ENCODE measurements at regions not wholly inside any gene's neighbourhood (a gene's known extent, or its start where the extent isn't known, plus 50 kb on each side); places are given as distances from the start of the nearest gene placed in this dataset.

GRCh38 chrX:22349116-22349515 is 76.4 kb downstream of the CBLL2 start:
- Histone ChIP-seq H3K4me1 (ENCODE audit: control insufficient read depth, insufficient read depth, low read length) (no peaks in the 10 kb centered on the region), H3K4me3 (ENCODE audit: low read depth, low read length) (no peak overlapping the region), H3K36me3 (ENCODE audit: control insufficient read depth in 2 of 2, insufficient read depth in 1 of 2, low read length in 2 of 2) (no peaks in the 10 kb centered on the region), H3K27ac (ENCODE audit: extremely low read depth, low read depth, low read length) (no peak overlapping the region), H3K9me3 (ENCODE audit: control insufficient read depth, insufficient read depth, low read depth, low read length) (no peaks in the 10 kb centered on the region)
- no peak for TF ChIP-seq ZNF169 (tag by site-specific recombination; IDR thresholded peaks at IDR 0.05)
- no peak for TF ChIP-seq ZNF341 (tag by site-specific recombination; IDR thresholded peaks at IDR 0.05; ENCODE audit: low read depth)
- TF ChIP-seq SALL2 (tag by site-specific recombination; IDR thresholded peaks at IDR 0.05; ENCODE audit: borderline replicate concordance), result no peak
- no peak for TF ChIP-seq ZNF148 (tag by site-specific recombination; IDR thresholded peaks at IDR 0.05; ENCODE audit: borderline replicate concordance)
- no peak for TF ChIP-seq ZFP37 (tag by site-specific recombination; IDR thresholded peaks at IDR 0.05)
- no peak for TF ChIP-seq ZNF560 (tag by site-specific recombination; IDR thresholded peaks at IDR 0.05; ENCODE audit: borderline replicate concordance)
- no peak for TF ChIP-seq TRIM28 (IDR thresholded peaks at IDR 0.05; ENCODE audit: borderline replicate concordance, low read length)
- TF ChIP-seq ZNF2 (tag by site-specific recombination; IDR thresholded peaks at IDR 0.05), result no peak
- no peak for TF ChIP-seq ZNF416 (tag by site-specific recombination; IDR thresholded peaks at IDR 0.05)
- no peak for TF ChIP-seq ZSCAN5A (tag by site-specific recombination; IDR thresholded peaks at IDR 0.05)
- TF ChIP-seq, protein P1, sequence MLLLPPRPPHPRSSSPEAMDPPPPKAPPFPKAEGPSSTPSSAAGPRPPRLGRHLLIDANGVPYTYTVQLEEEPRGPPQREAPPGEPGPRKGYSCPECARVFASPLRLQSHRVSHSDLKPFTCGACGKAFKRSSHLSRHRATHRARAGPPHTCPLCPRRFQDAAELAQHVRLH (tag by site-specific recombination; IDR thresholded peaks at IDR 0.05), result no peak
- TF ChIP-seq MYNN (tag by site-specific recombination; IDR thresholded peaks at IDR 0.05; ENCODE audit: borderline replicate concordance), result no peak
- TF ChIP-seq, protein P2, sequence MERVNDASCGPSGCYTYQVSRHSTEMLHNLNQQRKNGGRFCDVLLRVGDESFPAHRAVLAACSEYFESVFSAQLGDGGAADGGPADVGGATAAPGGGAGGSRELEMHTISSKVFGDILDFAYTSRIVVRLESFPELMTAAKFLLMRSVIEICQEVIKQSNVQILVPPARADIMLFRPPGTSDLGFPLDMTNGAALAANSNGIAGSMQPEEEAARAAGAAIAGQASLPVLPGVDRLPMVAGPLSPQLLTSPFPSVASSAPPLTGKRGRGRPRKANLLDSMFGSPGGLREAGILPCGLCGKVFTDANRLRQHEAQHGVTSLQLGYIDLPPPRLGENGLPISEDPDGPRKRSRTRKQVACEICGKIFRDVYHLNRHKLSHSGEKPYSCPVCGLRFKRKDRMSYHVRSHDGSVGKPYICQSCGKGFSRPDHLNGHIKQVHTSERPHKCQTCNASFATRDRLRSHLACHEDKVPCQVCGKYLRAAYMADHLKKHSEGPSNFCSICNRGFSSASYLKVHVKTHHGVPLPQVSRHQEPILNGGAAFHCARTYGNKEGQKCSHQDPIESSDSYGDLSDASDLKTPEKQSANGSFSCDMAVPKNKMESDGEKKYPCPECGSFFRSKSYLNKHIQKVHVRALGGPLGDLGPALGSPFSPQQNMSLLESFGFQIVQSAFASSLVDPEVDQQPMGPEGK (tag by site-specific recombination; IDR thresholded peaks at IDR 0.05), result no peak
- ChIA-PET CTCF (no interaction called here), POLR2A (no interaction called here)

DNA sequence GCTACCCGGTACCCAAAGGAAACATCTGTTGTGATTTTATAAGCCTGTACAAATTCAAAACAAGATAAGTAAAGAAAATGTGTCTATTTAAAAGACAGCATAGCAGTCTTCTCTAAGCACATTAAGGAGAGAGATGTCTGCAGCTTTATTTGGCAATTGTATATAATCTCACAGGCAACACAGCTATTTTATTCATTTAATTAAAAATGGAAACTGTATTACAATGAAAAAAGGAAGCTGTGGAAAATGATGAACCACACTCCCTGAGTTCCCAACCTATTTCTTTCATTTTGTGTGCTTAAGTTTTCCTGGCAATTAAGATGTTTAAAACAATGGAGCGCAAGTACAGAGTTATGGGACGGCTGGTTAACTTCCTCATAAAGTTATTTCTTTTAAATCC is 78.4 kb downstream of the CBLL2 start:
- H3K9me3 ChIP-seq (ENCODE audit: control insufficient read depth, insufficient read depth, low read depth, low read length), result no peaks in the 10 kb centered on the region
- ChIA-PET POLR2A (no interaction called here), CTCF (interaction anchor here (0.6 to 0.7 kb wide), 2 partner anchors 18 to 164 kb away, joined by 3 to 4 read pairs; no protein-coding TSS in a partner anchor)
- H3K4me1 ChIP-seq (ENCODE audit: control insufficient read depth, insufficient read depth, low read length), result no peaks in the 10 kb centered on the region
- no peak overlapping the region for H3K4me3 ChIP-seq (ENCODE audit: low read depth, low read length)
- no peaks in the 10 kb centered on the region for H3K36me3 ChIP-seq (ENCODE audit: control insufficient read depth in 2 of 2, insufficient read depth in 1 of 2, low read length in 2 of 2)
- H3K27ac ChIP-seq (ENCODE audit: extremely low read depth, low read depth, low read length), result no peak overlapping the region
- TF ChIP-seq BCL11A (tag by site-specific recombination; IDR thresholded peaks at IDR 0.05; ENCODE audit: low read depth), result no peak
- TF ChIP-seq HOXA7 (CRISPR knock-in tag; IDR thresholded peaks at IDR 0.05; ENCODE audit: borderline replicate concordance), result no peak
- TF ChIP-seq ZNF423 (tag by site-specific recombination; IDR thresholded peaks at IDR 0.05), result no peak
- TF ChIP-seq ZNF76 (tag by site-specific recombination; IDR thresholded peaks at IDR 0.05; ENCODE audit: borderline replicate concordance, low read depth), result no peak
- TF ChIP-seq GLIS2 (tag by site-specific recombination; IDR thresholded peaks at IDR 0.05), result no peak
- no peak for TF ChIP-seq ZNF140 (tag by site-specific recombination; IDR thresholded peaks at IDR 0.05)
- no peak for TF ChIP-seq ZNF561 (tag by site-specific recombination; IDR thresholded peaks at IDR 0.05; ENCODE audit: borderline replicate concordance)
- no peak for TF ChIP-seq ZNF394 (tag by site-specific recombination; IDR thresholded peaks at IDR 0.05; ENCODE audit: borderline replicate concordance)
- TF ChIP-seq, protein P3, sequence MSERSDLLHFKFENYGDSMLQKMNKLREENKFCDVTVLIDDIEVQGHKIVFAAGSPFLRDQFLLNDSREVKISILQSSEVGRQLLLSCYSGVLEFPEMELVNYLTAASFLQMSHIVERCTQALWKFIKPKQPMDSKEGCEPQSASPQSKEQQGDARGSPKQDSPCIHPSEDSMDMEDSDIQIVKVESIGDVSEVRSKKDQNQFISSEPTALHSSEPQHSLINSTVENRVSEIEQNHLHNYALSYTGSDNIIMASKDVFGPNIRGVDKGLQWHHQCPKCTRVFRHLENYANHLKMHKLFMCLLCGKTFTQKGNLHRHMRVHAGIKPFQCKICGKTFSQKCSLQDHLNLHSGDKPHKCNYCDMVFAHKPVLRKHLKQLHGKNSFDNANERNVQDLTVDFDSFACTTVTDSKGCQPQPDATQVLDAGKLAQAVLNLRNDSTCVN (tag by site-specific recombination; optimal IDR thresholded peaks at IDR 0.05), result no peak
- TF ChIP-seq ZNF184 (tag by site-specific recombination; IDR thresholded peaks at IDR 0.05), result no peak
- no peak for TF ChIP-seq ZNF747 (tag by site-specific recombination; IDR thresholded peaks at IDR 0.05)
- no peak for TF ChIP-seq FEZF1 (tag by site-specific recombination; IDR thresholded peaks at IDR 0.05)
- no peak for TF ChIP-seq ZNF266 (tag by site-specific recombination; IDR thresholded peaks at IDR 0.05; ENCODE audit: low read depth)
- TF ChIP-seq ZNF768 (tag by site-specific recombination; IDR thresholded peaks at IDR 0.05), result no peak
- no peak for TF ChIP-seq ZNF132 (tag by site-specific recombination; IDR thresholded peaks at IDR 0.05; ENCODE audit: borderline replicate concordance)
- TF ChIP-seq, protein P4, sequence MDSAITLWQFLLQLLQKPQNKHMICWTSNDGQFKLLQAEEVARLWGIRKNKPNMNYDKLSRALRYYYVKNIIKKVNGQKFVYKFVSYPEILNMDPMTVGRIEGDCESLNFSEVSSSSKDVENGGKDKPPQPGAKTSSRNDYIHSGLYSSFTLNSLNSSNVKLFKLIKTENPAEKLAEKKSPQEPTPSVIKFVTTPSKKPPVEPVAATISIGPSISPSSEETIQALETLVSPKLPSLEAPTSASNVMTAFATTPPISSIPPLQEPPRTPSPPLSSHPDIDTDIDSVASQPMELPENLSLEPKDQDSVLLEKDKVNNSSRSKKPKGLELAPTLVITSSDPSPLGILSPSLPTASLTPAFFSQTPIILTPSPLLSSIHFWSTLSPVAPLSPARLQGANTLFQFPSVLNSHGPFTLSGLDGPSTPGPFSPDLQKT (IDR thresholded peaks at IDR 0.05; ENCODE audit: borderline replicate concordance, low read depth, low read length), result no peak

All from HEK293 (cell line).